GM19455 (cell line): ENCODE measurements at regions not wholly inside any gene's neighbourhood (a gene's known extent, or its start where the extent isn't known, plus 50 kb on each side); places are given as distances from the start of the nearest gene placed in this dataset.

ENCODE experiments used
- ATAC-seq: cut with Tn5 transposase; IDR thresholded peaks from one replicate; pipeline ENCODE4 v1.9.1; 2021; ENCODE audit not compliant: unreplicated experiment

- ATAC-seq = no peak
Observed at GRCh38 chr20:1798982-1799381, 96.2 kb upstream of the SIRPA start.

- no peak for ATAC-seq
Observed at GRCh38 chr20:1793821-1794220, 101.4 kb upstream of the SIRPA start.

GRCh38 chr20:1792274-1792673, 102.9 kb upstream of the SIRPA start:
- ATAC-seq = no peak

- ATAC-seq = no peak
Observed at GRCh38 chr20:1790386-1790785, 104.8 kb upstream of the SIRPA start.

GRCh38 chr20:1788044-1788443, 107.2 kb upstream of the SIRPA start:
- no peak for ATAC-seq

GRCh38 chr20:1786486-1786885, 108.7 kb upstream of the SIRPA start:
- no peak for ATAC-seq

GRCh38 chr20:1784586-1784985, 110.6 kb upstream of the SIRPA start:
- no peak for ATAC-seq

- no peak for ATAC-seq
Observed at GRCh38 chr20:1783245-1783644, 112.0 kb upstream of the SIRPA start.

- no peak for ATAC-seq
Observed at GRCh38 chr20:1782181-1782580, 113.0 kb upstream of the SIRPA start.

GRCh38 chr20:1779567-1779966, 115.6 kb upstream of the SIRPA start:
- ATAC-seq = no peak

GRCh38 chr20:1778338-1778737, 116.9 kb upstream of the SIRPA start:
- no peak for ATAC-seq

- ATAC-seq = no peak
Observed at GRCh38 chr20:1777476-1777820, 117.8 kb upstream of the SIRPA start.

GRCh38 chr20:1776681-1777475, 118.3 kb upstream of the SIRPA start:
- ATAC-seq = no peak

GRCh38 chr20:1775117-1775516, 117.5 kb upstream of the SIRPG start:
- no peak for ATAC-seq

- no peak for ATAC-seq
Observed at GRCh38 chr20:1774479-1774878, 116.9 kb upstream of the SIRPG start.

- no peak for ATAC-seq
Observed at GRCh38 chr20:1773816-1774215, 116.2 kb upstream of the SIRPG start.

- ATAC-seq = no peak
Observed at GRCh38 chr20:1769491-1769890, 111.9 kb upstream of the SIRPG start.

- ATAC-seq = no peak
Observed at GRCh38 chr20:1766731-1767130, 109.2 kb upstream of the SIRPG start.

- ATAC-seq = no peak
Observed at GRCh38 chr20:1764136-1765033, 106.8 kb upstream of the SIRPG start.

GRCh38 chr20:1761598-1761997, 104.0 kb upstream of the SIRPG start:
- no peak for ATAC-seq

GRCh38 chr20:1761116-1761515, 103.5 kb upstream of the SIRPG start:
- ATAC-seq = no peak

- ATAC-seq = no peak
Observed at GRCh38 chr20:1758765-1759164, 101.2 kb upstream of the SIRPG start.
